ENCODE measurements at regions not wholly inside any gene's neighbourhood (a gene's known extent, or its start where the extent isn't known, plus 50 kb on each side); places are given as distances from the start of the nearest gene placed in this dataset.

- H3K27ac ChIP-seq (ENCODE audit: low read depth, low read length): no peak overlapping the region
- no peak overlapping the region for H3K4me3 ChIP-seq (ENCODE audit: low read length in 3 of 3)
- H3K9ac ChIP-seq (ENCODE audit: low read depth in 1 of 3, low read length in 3 of 3): no peak overlapping the region
- no peaks in the 10 kb centered on the region for H3K9me3 ChIP-seq (ENCODE audit: control insufficient read depth in 3 of 3, low read length in 3 of 3)
- no peaks in the 10 kb centered on the region for H3K27me3 ChIP-seq (ENCODE audit: control insufficient read depth in 3 of 3, insufficient read depth in 3 of 3, low read length in 3 of 3)
- no peaks in the 10 kb centered on the region for H3K4me1 ChIP-seq (ENCODE audit: control insufficient read depth in 3 of 3, insufficient read depth in 3 of 3, low read length in 3 of 3)
- no peaks in the 10 kb centered on the region for H3K36me3 ChIP-seq (ENCODE audit: control insufficient read depth in 3 of 3, insufficient read depth in 3 of 3, low read length in 3 of 3)
These were observed 389.3 kb upstream of the USP15 start for GRCh38 chr12:61870658-61871484.

- no peak overlapping the region for H3K9ac ChIP-seq (ENCODE audit: low read depth in 1 of 3, low read length in 3 of 3)
- no peaks in the 10 kb centered on the region for H3K4me1 ChIP-seq (ENCODE audit: control insufficient read depth in 3 of 3, insufficient read depth in 3 of 3, low read length in 3 of 3)
- no peaks in the 10 kb centered on the region for H3K36me3 ChIP-seq (ENCODE audit: control insufficient read depth in 3 of 3, insufficient read depth in 3 of 3, low read length in 3 of 3)
- no peak overlapping the region for H3K27ac ChIP-seq (ENCODE audit: low read depth, low read length)
- no peaks in the 10 kb centered on the region for H3K27me3 ChIP-seq (ENCODE audit: control insufficient read depth in 3 of 3, insufficient read depth in 3 of 3, low read length in 3 of 3)
- H3K9me3 ChIP-seq (ENCODE audit: control insufficient read depth in 3 of 3, low read length in 3 of 3): no peaks in the 10 kb centered on the region
- no peak overlapping the region for H3K4me3 ChIP-seq (ENCODE audit: low read length in 3 of 3)
These were observed 388.8 kb upstream of the USP15 start for GRCh38 chr12:61871485-61871810.

GRCh38 chr12:61879229-61879628 is 381.0 kb upstream of the USP15 start:
- H3K36me3 ChIP-seq (ENCODE audit: control insufficient read depth in 3 of 3, insufficient read depth in 3 of 3, low read length in 3 of 3): no peaks in the 10 kb centered on the region
- no peak overlapping the region for H3K27ac ChIP-seq (ENCODE audit: low read depth, low read length)
- H3K4me3 ChIP-seq (ENCODE audit: low read length in 3 of 3): no peak overlapping the region
- H3K9me3 ChIP-seq (ENCODE audit: control insufficient read depth in 3 of 3, low read length in 3 of 3): no peaks in the 10 kb centered on the region
- no peaks in the 10 kb centered on the region for H3K27me3 ChIP-seq (ENCODE audit: control insufficient read depth in 3 of 3, insufficient read depth in 3 of 3, low read length in 3 of 3)
- H3K4me1 ChIP-seq (ENCODE audit: control insufficient read depth in 3 of 3, insufficient read depth in 3 of 3, low read length in 3 of 3): no peaks in the 10 kb centered on the region
- H3K9ac ChIP-seq (ENCODE audit: low read depth in 1 of 3, low read length in 3 of 3): no peak overlapping the region

GRCh38 chr12:61880186-61880585 is 380.0 kb upstream of the USP15 start:
- Histone ChIP-seq H3K27me3 (ENCODE audit: control insufficient read depth in 3 of 3, insufficient read depth in 3 of 3, low read length in 3 of 3) (no peaks in the 10 kb centered on the region), H3K27ac (ENCODE audit: low read depth, low read length) (no peak overlapping the region), H3K36me3 (ENCODE audit: control insufficient read depth in 3 of 3, insufficient read depth in 3 of 3, low read length in 3 of 3) (no peaks in the 10 kb centered on the region), H3K9me3 (ENCODE audit: control insufficient read depth in 3 of 3, low read length in 3 of 3) (no peaks in the 10 kb centered on the region), H3K4me3 (ENCODE audit: low read length in 3 of 3) (no peak overlapping the region), H3K4me1 (ENCODE audit: control insufficient read depth in 3 of 3, insufficient read depth in 3 of 3, low read length in 3 of 3) (no peaks in the 10 kb centered on the region), H3K9ac (ENCODE audit: low read depth in 1 of 3, low read length in 3 of 3) (no peak overlapping the region)

GRCh38 chr12:61891632-61892031 is 368.6 kb upstream of the USP15 start:
- H3K27me3 ChIP-seq (ENCODE audit: control insufficient read depth in 3 of 3, insufficient read depth in 3 of 3, low read length in 3 of 3): no peaks in the 10 kb centered on the region
- no peak overlapping the region for H3K4me3 ChIP-seq (ENCODE audit: low read length in 3 of 3)
- no peaks in the 10 kb centered on the region for H3K9me3 ChIP-seq (ENCODE audit: control insufficient read depth in 3 of 3, low read length in 3 of 3)
- no peak overlapping the region for H3K27ac ChIP-seq (ENCODE audit: low read depth, low read length)
- H3K9ac ChIP-seq (ENCODE audit: low read depth in 1 of 3, low read length in 3 of 3): no peak overlapping the region
- no peaks in the 10 kb centered on the region for H3K4me1 ChIP-seq (ENCODE audit: control insufficient read depth in 3 of 3, insufficient read depth in 3 of 3, low read length in 3 of 3)
- H3K36me3 ChIP-seq (ENCODE audit: control insufficient read depth in 3 of 3, insufficient read depth in 3 of 3, low read length in 3 of 3): no peaks in the 10 kb centered on the region

GRCh38 chr12:61894168-61894567 is 366.0 kb upstream of the USP15 start:
- Histone ChIP-seq H3K27me3 (ENCODE audit: control insufficient read depth in 3 of 3, insufficient read depth in 3 of 3, low read length in 3 of 3) (no peaks in the 10 kb centered on the region), H3K9me3 (ENCODE audit: control insufficient read depth in 3 of 3, low read length in 3 of 3) (no peaks in the 10 kb centered on the region), H3K4me3 (ENCODE audit: low read length in 3 of 3) (no peak overlapping the region), H3K27ac (ENCODE audit: low read depth, low read length) (no peak overlapping the region), H3K36me3 (ENCODE audit: control insufficient read depth in 3 of 3, insufficient read depth in 3 of 3, low read length in 3 of 3) (no peaks in the 10 kb centered on the region), H3K9ac (ENCODE audit: low read depth in 1 of 3, low read length in 3 of 3) (no peak overlapping the region), H3K4me1 (ENCODE audit: control insufficient read depth in 3 of 3, insufficient read depth in 3 of 3, low read length in 3 of 3) (no peaks in the 10 kb centered on the region)

- Histone ChIP-seq H3K9me3 (ENCODE audit: control insufficient read depth in 3 of 3, low read length in 3 of 3) (no peaks in the 10 kb centered on the region), H3K27me3 (ENCODE audit: control insufficient read depth in 3 of 3, insufficient read depth in 3 of 3, low read length in 3 of 3) (no peaks in the 10 kb centered on the region), H3K9ac (ENCODE audit: low read depth in 1 of 3, low read length in 3 of 3) (no peak overlapping the region)
These were observed 363.8 kb upstream of the USP15 start for GRCh38 chr12:61896436-61896835.

GRCh38 chr12:61902403-61902802 is 357.8 kb upstream of the USP15 start:
- Histone ChIP-seq H3K36me3 (ENCODE audit: control insufficient read depth in 3 of 3, insufficient read depth in 3 of 3, low read length in 3 of 3) (no peaks in the 10 kb centered on the region), H3K27ac (ENCODE audit: low read depth, low read length) (no peak overlapping the region), H3K27me3 (ENCODE audit: control insufficient read depth in 3 of 3, insufficient read depth in 3 of 3, low read length in 3 of 3) (no peaks in the 10 kb centered on the region)

More at GRCh38 chr12:61896436-61896835, 363.8 kb upstream of the USP15 start:
- no peak overlapping the region for H3K27ac ChIP-seq (ENCODE audit: low read depth, low read length)
- no peaks in the 10 kb centered on the region for H3K4me1 ChIP-seq (ENCODE audit: control insufficient read depth in 3 of 3, insufficient read depth in 3 of 3, low read length in 3 of 3)
- no peak overlapping the region for H3K4me3 ChIP-seq (ENCODE audit: low read length in 3 of 3)
- no peaks in the 10 kb centered on the region for H3K36me3 ChIP-seq (ENCODE audit: control insufficient read depth in 3 of 3, insufficient read depth in 3 of 3, low read length in 3 of 3)

GRCh38 chr12:61911113-61911512 is 349.1 kb upstream of the USP15 start:
- Histone ChIP-seq H3K36me3 (ENCODE audit: control insufficient read depth in 3 of 3, insufficient read depth in 3 of 3, low read length in 3 of 3) (no peaks in the 10 kb centered on the region), H3K9ac (ENCODE audit: low read depth in 1 of 3, low read length in 3 of 3) (no peak overlapping the region), H3K27ac (ENCODE audit: low read depth, low read length) (no peak overlapping the region), H3K27me3 (ENCODE audit: control insufficient read depth in 3 of 3, insufficient read depth in 3 of 3, low read length in 3 of 3) (no peaks in the 10 kb centered on the region), H3K9me3 (ENCODE audit: control insufficient read depth in 3 of 3, low read length in 3 of 3) (no peaks in the 10 kb centered on the region), H3K4me3 (ENCODE audit: low read length in 3 of 3) (no peak overlapping the region), H3K4me1 (ENCODE audit: control insufficient read depth in 3 of 3, insufficient read depth in 3 of 3, low read length in 3 of 3) (no peaks in the 10 kb centered on the region)

More at GRCh38 chr12:61902403-61902802, 357.8 kb upstream of the USP15 start:
- Histone ChIP-seq H3K9me3 (ENCODE audit: control insufficient read depth in 3 of 3, low read length in 3 of 3) (no peaks in the 10 kb centered on the region), H3K4me1 (ENCODE audit: control insufficient read depth in 3 of 3, insufficient read depth in 3 of 3, low read length in 3 of 3) (no peaks in the 10 kb centered on the region), H3K4me3 (ENCODE audit: low read length in 3 of 3) (no peak overlapping the region), H3K9ac (ENCODE audit: low read depth in 1 of 3, low read length in 3 of 3) (no peak overlapping the region)

GRCh38 chr12:61915420-61915819 is 344.8 kb upstream of the USP15 start:
- H3K4me3 ChIP-seq (ENCODE audit: low read length in 3 of 3): no peak overlapping the region
- no peaks in the 10 kb centered on the region for H3K27me3 ChIP-seq (ENCODE audit: control insufficient read depth in 3 of 3, insufficient read depth in 3 of 3, low read length in 3 of 3)
- H3K27ac ChIP-seq (ENCODE audit: low read depth, low read length): no peak overlapping the region
- no peaks in the 10 kb centered on the region for H3K36me3 ChIP-seq (ENCODE audit: control insufficient read depth in 3 of 3, insufficient read depth in 3 of 3, low read length in 3 of 3)
- H3K9me3 ChIP-seq (ENCODE audit: control insufficient read depth in 3 of 3, low read length in 3 of 3): no peaks in the 10 kb centered on the region
- no peaks in the 10 kb centered on the region for H3K4me1 ChIP-seq (ENCODE audit: control insufficient read depth in 3 of 3, insufficient read depth in 3 of 3, low read length in 3 of 3)
- H3K9ac ChIP-seq (ENCODE audit: low read depth in 1 of 3, low read length in 3 of 3): no peak overlapping the region

Data from skeletal muscle tissue (tissue), 3 donors.